Adrenal gland (tissue), 5 donors: ENCODE measurements at regions not wholly inside any gene's neighbourhood (a gene's known extent, or its start where the extent isn't known, plus 50 kb on each side); places are given as distances from the start of the nearest gene placed in this dataset.

Experiments
- POLR2A ChIP-seq, 2 donors: fragments of 450-650 bp; IDR thresholded peaks; one replicate each; pipeline ENCODE4 v1.6.1; 2017; ENCODE audit warnings: antibody characterized with exemption in 2 of 2, mild to moderate bottlenecking in 2 of 2, moderate library complexity in 1 of 2
- TF ChIP-seq, protein P1 (sequence below), 6 experiments: fragments of 450-650 bp in 4 of 6; fragments of 200-600 bp in 2 of 6; sonication (generic) in 1 of 6; IDR thresholded peaks; 1 replicate in 5 of 6; 2 replicates in 1 of 6; pipeline versions ENCODE4 v1.5.1 to v1.8.0; 2016 to 2021; ENCODE audit warnings: antibody characterized with exemption in 6 of 6, mild to moderate bottlenecking in 2 of 6, moderate library complexity in 1 of 6
- donor health status: DM: no; HTN: no; CAD: no.

GRCh38 chr18:71951001-71951400, 593.1 kb downstream of the CBLN2 start:
- TF ChIP-seq, protein P1, sequence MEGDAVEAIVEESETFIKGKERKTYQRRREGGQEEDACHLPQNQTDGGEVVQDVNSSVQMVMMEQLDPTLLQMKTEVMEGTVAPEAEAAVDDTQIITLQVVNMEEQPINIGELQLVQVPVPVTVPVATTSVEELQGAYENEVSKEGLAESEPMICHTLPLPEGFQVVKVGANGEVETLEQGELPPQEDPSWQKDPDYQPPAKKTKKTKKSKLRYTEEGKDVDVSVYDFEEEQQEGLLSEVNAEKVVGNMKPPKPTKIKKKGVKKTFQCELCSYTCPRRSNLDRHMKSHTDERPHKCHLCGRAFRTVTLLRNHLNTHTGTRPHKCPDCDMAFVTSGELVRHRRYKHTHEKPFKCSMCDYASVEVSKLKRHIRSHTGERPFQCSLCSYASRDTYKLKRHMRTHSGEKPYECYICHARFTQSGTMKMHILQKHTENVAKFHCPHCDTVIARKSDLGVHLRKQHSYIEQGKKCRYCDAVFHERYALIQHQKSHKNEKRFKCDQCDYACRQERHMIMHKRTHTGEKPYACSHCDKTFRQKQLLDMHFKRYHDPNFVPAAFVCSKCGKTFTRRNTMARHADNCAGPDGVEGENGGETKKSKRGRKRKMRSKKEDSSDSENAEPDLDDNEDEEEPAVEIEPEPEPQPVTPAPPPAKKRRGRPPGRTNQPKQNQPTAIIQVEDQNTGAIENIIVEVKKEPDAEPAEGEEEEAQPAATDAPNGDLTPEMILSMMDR (IDR thresholded peaks at IDR 0.05) = no peak
- no peak for TF ChIP-seq POLR2A (IDR thresholded peaks at IDR 0.05)
